Adrenal gland (tissue), 9 donors: ENCODE measurements at regions not wholly inside any gene's neighbourhood (a gene's known extent, or its start where the extent isn't known, plus 50 kb on each side); places are given as distances from the start of the nearest gene placed in this dataset.

Experiments
- DNase-seq, 7 donors: peaks; one replicate each; pipeline ENCODE4 v3.0.0-alpha.2; 2019 to 2020
- H3K27ac ChIP-seq, 5 donors: fragments of 200-600 bp; sonication (generic) in 4 of 5; 1 replicate in 3 of 5; 2 replicates in 2 of 5; pipeline versions ENCODE4 v1.5.1 to v1.8.0; 2016 to 2020; ENCODE audit warnings: mild to moderate bottlenecking in 1 of 5
- H3K27me3 ChIP-seq: fragments of 200-600 bp; 2 replicates; pipeline ENCODE4 v1.8.0; 2021
- H3K36me3 ChIP-seq, 2 donors: fragments of 200-600 bp; replicated peaks in 1 of 2; 1 replicate in 1 of 2; 2 replicates in 1 of 2; pipeline versions ENCODE4 v1.5.1 to v1.8.0; 2018 to 2022
- H3K4me1 ChIP-seq, 2 donors: fragments of 200-600 bp; replicated peaks in 1 of 2; 1 replicate in 1 of 2; 2 replicates in 1 of 2; pipeline versions ENCODE4 v1.5.1 to v1.8.0; 2018 to 2021
- H3K4me3 ChIP-seq, 4 donors: fragments of 200-600 bp; sonication (generic) in 3 of 4; one replicate each; pipeline ENCODE4 v1.5.1; 2016 to 2018
- H3K9me3 ChIP-seq, 3 donors: fragments of 200-600 bp; sonication (generic) in 1 of 3; replicated peaks in 1 of 3; 1 replicate in 2 of 3; 2 replicates in 1 of 3; pipeline versions ENCODE4 v1.5.1 to v1.8.0; 2016 to 2021
- POLR2A ChIP-seq, 2 donors: fragments of 450-650 bp; IDR thresholded peaks; one replicate each; pipeline ENCODE4 v1.6.1; 2017; ENCODE audit warnings: antibody characterized with exemption in 2 of 2, mild to moderate bottlenecking in 2 of 2, moderate library complexity in 1 of 2
- WGBS, 4 donors: extraction: QIAGEN DNeasy Blood & Tissue Kit in 2 of 4; methylation state at CpG; one replicate each; pipeline versions ENCODE4 v1.1.5 to v1.1.7; 2013 to 2017; 5-methylcytosine and 5-hydroxymethylcytosine counted together
- intact Hi-C, 2 donors: fragments of 100-400 bp; cut with DNase I; formaldehyde crosslinking; loops; one replicate each; pipeline versions ENCODE4 v1.14.1 to v1.15.0; 2022 to 2023
- TF ChIP-seq, protein P1 (sequence below), 6 experiments: fragments of 450-650 bp in 4 of 6; fragments of 200-600 bp in 2 of 6; sonication (generic) in 1 of 6; IDR thresholded peaks; 1 replicate in 5 of 6; 2 replicates in 1 of 6; pipeline versions ENCODE4 v1.5.1 to v1.8.0; 2016 to 2021; ENCODE audit warnings: antibody characterized with exemption in 6 of 6, mild to moderate bottlenecking in 2 of 6, moderate library complexity in 1 of 6
- donor health status: healthy with polysubstance abuse.
- donor health status: Bipolar disorder and iron deficiency.
- donor health status: DM: yes; HTN: yes; CAD: no.
- donor health status: DM: no; HTN: no; CAD: no.
- donor health status: DM: no; HTN: no; CAD: no.

- H3K27me3 ChIP-seq: no peaks in the 10 kb centered on the region
- H3K9me3 ChIP-seq: no peaks in the 10 kb centered on the region
- WGBS, 4 donors: 66 to 79% (median 75%) methylated on average over 6 of the region's 6 CpGs
- TF ChIP-seq, protein P1, sequence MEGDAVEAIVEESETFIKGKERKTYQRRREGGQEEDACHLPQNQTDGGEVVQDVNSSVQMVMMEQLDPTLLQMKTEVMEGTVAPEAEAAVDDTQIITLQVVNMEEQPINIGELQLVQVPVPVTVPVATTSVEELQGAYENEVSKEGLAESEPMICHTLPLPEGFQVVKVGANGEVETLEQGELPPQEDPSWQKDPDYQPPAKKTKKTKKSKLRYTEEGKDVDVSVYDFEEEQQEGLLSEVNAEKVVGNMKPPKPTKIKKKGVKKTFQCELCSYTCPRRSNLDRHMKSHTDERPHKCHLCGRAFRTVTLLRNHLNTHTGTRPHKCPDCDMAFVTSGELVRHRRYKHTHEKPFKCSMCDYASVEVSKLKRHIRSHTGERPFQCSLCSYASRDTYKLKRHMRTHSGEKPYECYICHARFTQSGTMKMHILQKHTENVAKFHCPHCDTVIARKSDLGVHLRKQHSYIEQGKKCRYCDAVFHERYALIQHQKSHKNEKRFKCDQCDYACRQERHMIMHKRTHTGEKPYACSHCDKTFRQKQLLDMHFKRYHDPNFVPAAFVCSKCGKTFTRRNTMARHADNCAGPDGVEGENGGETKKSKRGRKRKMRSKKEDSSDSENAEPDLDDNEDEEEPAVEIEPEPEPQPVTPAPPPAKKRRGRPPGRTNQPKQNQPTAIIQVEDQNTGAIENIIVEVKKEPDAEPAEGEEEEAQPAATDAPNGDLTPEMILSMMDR (IDR thresholded peaks at IDR 0.05): no peak
- no peak for TF ChIP-seq POLR2A (IDR thresholded peaks at IDR 0.05)
- no peak overlapping the region for H3K4me3 ChIP-seq
- intact Hi-C loops: no loop called here
- no peak for DNase-seq
- H3K4me1 ChIP-seq: no peaks in the 10 kb centered on the region
- no peak overlapping the region for H3K27ac ChIP-seq
- no peaks in the 10 kb centered on the region for H3K36me3 ChIP-seq
Observed at GRCh38 chr1:4571263-4571662, 83.1 kb upstream of the AJAP1 start.

DNA sequence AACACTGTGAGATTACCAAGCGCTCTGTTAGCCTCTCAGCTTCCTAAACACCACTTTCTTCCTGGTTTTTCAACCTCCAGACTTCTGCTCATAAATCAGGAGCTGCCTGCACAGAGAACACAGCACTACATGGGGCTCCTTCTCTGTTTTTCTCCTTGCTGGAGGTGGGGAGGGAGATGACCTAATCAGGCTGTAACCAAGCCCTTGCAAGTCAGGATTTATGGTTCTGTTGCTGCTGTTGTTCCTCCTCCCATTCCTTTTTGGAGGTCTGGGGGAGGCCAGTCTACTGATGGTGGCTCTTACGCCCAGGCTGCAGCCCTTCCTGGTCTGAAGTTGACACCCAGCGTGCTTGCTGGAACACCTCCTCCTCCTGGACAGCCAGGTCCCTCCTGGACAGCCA, 80.9 kb upstream of the AJAP1 start:
- H3K27ac ChIP-seq: no peak overlapping the region
- no peaks in the 10 kb centered on the region for H3K36me3 ChIP-seq
- intact Hi-C loops: no loop called here
- WGBS, 4 donors: 19 to 40% (median 37%) methylated on average over 3 of the region's 3 CpGs
- no peaks in the 10 kb centered on the region for H3K4me1 ChIP-seq
- DNase-seq: no peak
- H3K9me3 ChIP-seq: no peaks in the 10 kb centered on the region
- TF ChIP-seq POLR2A (IDR thresholded peaks at IDR 0.05): no peak
- TF ChIP-seq, protein P1 (IDR thresholded peaks at IDR 0.05): no peak
- no peaks in the 10 kb centered on the region for H3K27me3 ChIP-seq
- no peak overlapping the region for H3K4me3 ChIP-seq

- H3K27ac ChIP-seq: no peak overlapping the region
- intact Hi-C loops: no loop called here
- no peak for DNase-seq
- no peaks in the 10 kb centered on the region for H3K4me1 ChIP-seq
- H3K9me3 ChIP-seq: no peaks in the 10 kb centered on the region
- no peak overlapping the region for H3K4me3 ChIP-seq
- WGBS, 4 donors: 71 to 76% (median 71%) methylated on average over 5 of the region's 5 CpGs
- H3K36me3 ChIP-seq: no peaks in the 10 kb centered on the region
- H3K27me3 ChIP-seq: peaks cover 5% of the 10 kb centered on the region
- no peak for TF ChIP-seq POLR2A (IDR thresholded peaks at IDR 0.05)
- TF ChIP-seq, protein P1 (IDR thresholded peaks at IDR 0.05): no peak
Observed at GRCh38 chr1:4581807-4582206, 72.6 kb upstream of the AJAP1 start.

- Histone ChIP-seq H3K4me3 (no peak overlapping the region), H3K9me3 (no peaks in the 10 kb centered on the region), H3K4me1 (no peaks in the 10 kb centered on the region), H3K27me3 (peaks cover 5% of the 10 kb centered on the region), H3K27ac (no peak overlapping the region), H3K36me3 (no peaks in the 10 kb centered on the region)
- no peak for DNase-seq
- intact Hi-C loops: no loop called here
- WGBS, 4 donors: 49 to 69% (median 65%) methylated on average over 5 of the region's 5 CpGs
- TF ChIP-seq, protein P1 (IDR thresholded peaks at IDR 0.05): no peak
- TF ChIP-seq POLR2A (IDR thresholded peaks at IDR 0.05): no peak
Observed at GRCh38 chr1:4584449-4584848, 70.0 kb upstream of the AJAP1 start.
